ENCODE measurements at regions not wholly inside any gene's neighbourhood (a gene's known extent, or its start where the extent isn't known, plus 50 kb on each side); places are given as distances from the start of the nearest gene placed in this dataset.

- DNase-seq: no peak
Measured at GRCh38 chrX:110432091-110432905, 73.7 kb downstream of the RTL9 start.

DNA sequence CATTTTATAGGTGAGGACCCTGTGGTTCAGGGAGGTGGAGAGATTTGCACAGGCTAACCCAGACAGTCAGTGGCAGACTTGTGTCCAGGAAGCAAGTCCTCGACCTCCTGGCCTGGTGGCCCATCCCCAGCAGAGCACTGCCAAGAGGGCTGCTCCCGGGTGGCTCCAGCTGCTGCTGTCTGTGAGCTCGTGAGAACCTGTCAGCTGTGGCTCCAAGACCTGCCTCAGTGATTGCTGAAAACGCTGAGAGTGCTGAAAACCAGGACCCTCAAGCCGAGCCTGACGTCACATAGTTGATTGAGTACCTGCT lies 74.2 kb downstream of the RTL9 start:
- DNase-seq: no peak

DNA sequence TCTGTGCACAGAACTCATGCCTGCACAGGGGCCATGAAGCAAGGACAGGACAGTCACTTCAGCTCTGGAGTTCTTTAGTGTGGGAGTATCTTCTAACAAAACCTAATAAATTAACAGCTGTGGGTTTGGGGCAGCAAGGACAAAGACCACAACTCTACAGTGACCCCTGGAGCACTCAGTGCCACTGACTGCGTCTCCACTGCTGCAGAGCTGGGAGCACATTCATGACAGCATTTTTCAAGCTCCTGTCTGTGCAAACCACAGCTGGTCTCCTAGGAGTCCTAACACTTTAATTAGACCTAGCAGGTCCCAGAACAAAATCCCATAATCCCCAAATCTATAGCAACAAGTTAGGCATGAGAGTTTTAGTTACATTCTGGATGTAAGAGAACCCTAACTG lies 76.5 kb downstream of the RTL9 start:
- DNase-seq: no peak

- no peak for DNase-seq
Measured at GRCh38 chrX:110436523-110436922, 77.9 kb downstream of the RTL9 start.

DNA sequence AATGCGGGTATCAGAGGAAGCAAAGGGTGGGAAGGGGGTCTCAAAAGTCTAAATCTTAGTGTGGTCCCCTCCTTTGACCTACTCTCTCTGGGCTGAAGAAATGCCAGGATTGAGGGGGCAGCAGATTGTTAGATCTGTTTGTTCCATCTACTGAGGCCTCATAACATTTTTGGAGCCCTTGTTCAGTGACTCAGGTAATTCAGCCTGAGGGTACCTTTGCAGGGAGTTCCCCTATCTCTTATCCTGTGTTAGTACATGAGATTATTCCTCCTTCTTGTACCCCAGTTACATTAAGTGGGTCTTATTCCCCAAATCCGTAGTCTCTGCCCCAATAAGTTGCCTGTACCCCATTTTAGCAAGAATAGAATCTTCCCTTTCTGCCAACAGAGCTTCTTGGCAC lies 79.0 kb downstream of the RTL9 start:
- no peak for DNase-seq

DNA sequence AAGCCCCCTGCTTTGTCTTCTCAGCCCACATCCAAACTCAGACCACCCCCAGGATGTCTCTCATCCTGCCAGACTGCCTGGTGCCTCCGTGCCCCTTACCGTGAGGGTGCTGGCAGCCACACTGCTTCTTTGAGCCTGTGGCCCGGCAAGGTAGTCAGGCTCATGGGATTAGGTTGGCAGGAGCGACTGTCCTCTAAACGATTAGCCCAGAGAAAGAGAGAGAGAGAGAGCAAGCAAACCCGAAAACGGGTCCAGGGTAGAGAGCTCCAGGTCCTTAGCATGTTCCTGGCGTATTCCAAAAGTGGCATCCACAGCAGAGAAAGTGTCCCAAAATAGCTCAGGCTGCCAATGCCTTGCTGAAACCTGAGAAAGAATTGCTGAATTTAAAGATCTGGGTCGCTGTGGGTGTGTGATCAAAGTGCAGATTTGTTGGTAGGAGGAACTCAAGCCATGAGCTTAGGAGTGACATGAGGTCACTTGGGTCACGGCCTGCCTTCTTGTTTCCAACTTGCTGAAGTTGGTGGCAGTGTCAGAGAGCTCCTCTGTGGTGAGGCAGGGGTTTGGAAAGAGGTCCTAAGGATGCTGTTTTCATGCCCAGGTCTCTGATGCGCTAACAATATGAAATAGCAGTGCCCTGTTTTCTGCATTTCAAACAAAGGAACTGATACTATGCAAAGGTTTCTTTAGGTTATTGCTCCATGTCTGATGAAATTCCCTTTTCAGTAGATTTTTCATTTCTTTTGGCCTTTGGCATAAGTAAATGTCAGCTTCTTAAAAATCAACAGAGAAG lies 81.6 kb downstream of the RTL9 start:
- no peak for DNase-seq

GRCh38 chrX:110442635-110443034 lies 84.0 kb downstream of the RTL9 start:
- DNase-seq: no peak

- no peak for DNase-seq
Measured at GRCh38 chrX:110444996-110445395, 86.3 kb downstream of the RTL9 start.

GRCh38 chrX:110448459-110448858 lies 89.8 kb downstream of the RTL9 start:
- DNase-seq: no peak

- DNase-seq: no peak
Measured at GRCh38 chrX:110449312-110449711, 90.7 kb downstream of the RTL9 start.

- DNase-seq: peak; percentile 79
Measured at GRCh38 chrX:110450050-110450449, 91.4 kb downstream of the RTL9 start.

GRCh38 chrX:110454336-110454735 lies 95.7 kb downstream of the RTL9 start:
- DNase-seq: no peak

DNA sequence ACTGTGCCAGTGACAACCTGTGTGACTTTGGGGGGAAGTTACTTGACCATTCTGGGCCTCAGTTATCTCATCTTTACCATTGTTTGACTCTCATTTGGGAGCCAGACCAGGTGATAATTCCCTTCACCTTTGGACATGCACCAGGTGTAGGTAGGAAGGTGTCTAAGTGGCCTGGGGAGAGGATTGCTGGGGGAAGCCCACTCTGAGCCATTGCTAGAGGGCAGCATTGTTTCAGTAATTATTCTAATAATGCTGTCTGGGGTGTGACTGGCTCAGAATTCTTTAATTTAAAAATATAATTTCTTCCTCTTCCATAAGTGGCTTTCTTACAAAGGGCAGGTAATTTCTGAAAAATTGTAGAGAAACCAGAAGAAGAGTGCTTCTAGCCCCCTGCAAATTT lies 104.3 kb downstream of the RTL9 start:
- DNase-seq: no peak

- no peak for DNase-seq
Measured at GRCh38 chrX:110466790-110467189, 108.1 kb downstream of the RTL9 start.

GRCh38 chrX:110472265-110472664 lies 113.6 kb downstream of the RTL9 start:
- no peak for DNase-seq

GRCh38 chrX:110477593-110478228 lies 119.1 kb downstream of the RTL9 start:
- DNase-seq: no peak

GRCh38 chrX:110491846-110492620 lies 133.4 kb downstream of the RTL9 start:
- DNase-seq: no peak

DNA sequence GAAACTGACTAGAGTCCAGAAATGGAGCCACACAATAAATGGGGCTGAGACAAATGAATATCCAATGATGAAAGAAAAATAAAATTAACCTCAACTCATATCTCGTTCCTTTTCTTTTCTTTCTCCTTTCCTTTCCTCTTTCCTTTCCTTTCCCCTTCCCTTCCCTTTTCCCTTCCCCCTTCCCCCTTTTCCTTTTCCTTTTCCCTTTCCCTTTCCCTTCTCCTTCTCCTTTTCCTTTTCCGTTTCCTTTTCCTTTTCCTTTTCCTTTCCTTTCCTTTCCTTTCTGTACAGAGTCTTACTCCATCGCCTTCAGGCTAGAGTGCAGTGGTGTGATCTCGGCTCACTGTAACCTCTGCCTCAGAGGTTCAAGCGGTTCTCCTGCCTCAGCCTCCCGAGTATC lies 146.3 kb downstream of the RTL9 start:
- no peak for DNase-seq

DNA sequence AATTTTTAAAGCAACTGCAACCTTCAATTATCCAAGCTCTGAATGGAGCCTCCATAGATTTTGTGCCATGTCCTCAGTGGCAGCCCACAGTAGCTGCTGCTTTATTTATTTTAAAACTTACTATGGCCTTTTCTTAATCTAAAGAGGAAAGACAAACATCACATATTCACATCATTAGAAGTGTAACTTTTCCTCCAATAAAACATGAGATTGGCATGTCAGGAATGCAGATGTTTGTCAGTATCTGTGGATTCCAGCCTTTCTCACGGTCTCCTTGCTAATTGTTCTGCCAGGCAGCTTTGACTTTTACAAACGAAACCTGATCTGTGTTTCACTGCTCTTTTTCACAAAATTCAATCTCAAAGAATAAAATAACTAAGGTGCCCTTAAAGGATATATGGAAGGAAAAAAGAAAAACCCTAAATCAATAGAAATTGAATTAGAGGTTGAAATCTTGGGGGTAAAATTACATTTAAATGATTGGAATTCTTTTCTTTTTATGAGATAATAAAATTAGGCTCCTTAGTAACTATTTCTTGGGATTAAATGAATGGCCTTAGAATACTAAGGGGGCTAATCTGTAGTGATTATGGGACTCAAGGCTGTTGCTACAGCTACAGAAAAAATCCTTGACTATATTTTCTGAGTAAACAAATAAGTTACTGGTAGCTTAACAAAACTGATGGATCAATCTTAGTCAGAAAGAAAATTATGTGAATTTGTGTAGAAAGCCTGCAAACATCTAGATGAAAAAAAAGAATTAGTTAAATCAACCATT lies 151.3 kb downstream of the RTL9 start:
- no peak for DNase-seq

DNA sequence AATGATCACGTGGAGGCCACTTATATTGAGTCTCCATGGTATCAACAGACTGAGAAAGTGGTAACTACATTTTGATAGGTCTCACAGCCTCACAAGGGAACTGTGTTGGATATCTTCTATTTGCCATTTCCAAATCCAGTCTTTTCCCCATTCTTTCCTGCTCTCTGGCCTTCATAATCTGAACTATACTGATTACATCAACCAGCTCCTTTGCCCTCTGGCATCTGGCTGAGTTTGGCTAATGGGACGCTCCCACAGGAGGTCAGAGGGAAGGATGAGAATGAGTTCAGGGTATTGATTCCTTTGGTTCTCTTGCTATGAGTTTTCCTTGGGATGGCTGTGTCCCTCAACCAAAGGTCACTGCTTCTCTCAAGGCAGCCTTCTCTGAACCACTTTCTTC lies 152.6 kb downstream of the RTL9 start:
- no peak for DNase-seq

- no peak for DNase-seq
Measured at GRCh38 chrX:110512341-110512740, 153.7 kb downstream of the RTL9 start.

DNA sequence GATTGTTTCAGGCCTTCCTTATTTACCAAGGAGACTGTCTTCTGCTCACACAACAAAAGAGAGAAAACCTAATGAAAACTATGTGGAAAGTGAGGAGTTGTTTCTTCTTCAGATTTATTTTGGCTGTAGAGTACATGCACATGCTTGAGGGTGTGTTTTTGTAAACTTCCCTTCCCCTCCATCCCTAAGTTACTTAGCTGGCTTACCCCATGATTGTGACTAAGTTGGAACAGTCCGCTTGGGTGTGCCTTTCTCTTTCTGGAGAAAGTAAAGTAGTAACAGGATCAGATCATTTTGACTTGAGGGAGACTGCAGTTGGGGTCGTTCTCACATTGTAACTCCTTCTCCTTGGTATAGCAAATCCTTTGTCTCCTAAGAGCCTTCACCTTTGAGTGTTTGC lies 155.9 kb downstream of the RTL9 start:
- DNase-seq: no peak
